MM.1S (cell line): ENCODE measurements at regions not wholly inside any gene's neighbourhood (a gene's known extent, or its start where the extent isn't known, plus 50 kb on each side); places are given as distances from the start of the nearest gene placed in this dataset.
A peak's percentile ranks its signal among the peaks of the same experiment; 100 is the strongest.
"Not testable (repeated sequence)": the region's sequence is repeated elsewhere in the genome, so short reads cannot be mapped to it uniquely, and the experiment has no call there.

Source experiments
- DNase-seq: peaks from one replicate; pipeline ENCODE4 v3.0.0-alpha.2; 2015
- H2AFZ ChIP-seq: fragments of 300-600 bp; sonication (generic); 2 replicates; pipeline ENCODE4 v1.6.0; 2016; ENCODE audit warnings: antibody characterized with exemption, low read length
- H3F3A ChIP-seq: fragments of 300-600 bp; sonication (generic); 2 replicates; pipeline ENCODE4 v1.6.1; 2016; ENCODE audit warnings: mild to moderate bottlenecking, antibody characterized with exemption, low read length, moderate library complexity, mixed read lengths; ENCODE audit not compliant: insufficient read depth
- H3K27ac ChIP-seq: fragments of 300-600 bp; sonication (generic); 2 replicates; pipeline ENCODE4 v1.5.1; 2016; ENCODE audit warnings: mild to moderate bottlenecking, low read length
- H3K27me3 ChIP-seq: fragments of 300-600 bp; sonication (generic); replicated peaks from 2 replicates; pipeline ENCODE4 v1.6.0; 2016; ENCODE audit warnings: low read length; ENCODE audit not compliant: insufficient read depth
- H3K36me3 ChIP-seq: fragments of 300-600 bp; sonication (generic); replicated peaks from 2 replicates; pipeline ENCODE4 v1.6.1; 2016; ENCODE audit warnings: mild to moderate bottlenecking, low read length, mixed read lengths; ENCODE audit not compliant: insufficient read depth
- H3K4me1 ChIP-seq: fragments of 300-600 bp; sonication (generic); 2 replicates; pipeline ENCODE4 v1.6.1; 2016; ENCODE audit warnings: low read length, mixed read lengths
- H3K4me2 ChIP-seq: fragments of 300-600 bp; sonication (generic); 2 replicates; pipeline ENCODE4 v1.6.0; 2016; ENCODE audit warnings: low read depth, low read length
- H3K4me3 ChIP-seq: fragments of 300-600 bp; sonication (generic); 2 replicates; pipeline ENCODE4 v1.5.1; 2016; ENCODE audit warnings: low read length, mixed read lengths
- H3K79me2 ChIP-seq: fragments of 300-600 bp; sonication (generic); 2 replicates; pipeline ENCODE4 v1.6.1; 2016; ENCODE audit warnings: mixed run types, low read length, mixed read lengths
- H3K9ac ChIP-seq: fragments of 300-600 bp; sonication (generic); 2 replicates; pipeline ENCODE4 v1.6.1; 2016; ENCODE audit warnings: low read length, mixed read lengths
- H3K9me2 ChIP-seq: fragments of 300-600 bp; sonication (generic); replicated peaks from 2 replicates; pipeline ENCODE4 v1.6.1; 2016; ENCODE audit warnings: mild to moderate bottlenecking, low read length, mixed read lengths; ENCODE audit not compliant: insufficient read depth
- H3K9me3 ChIP-seq: fragments of 300-600 bp; sonication (generic); replicated peaks from 2 replicates; pipeline ENCODE4 v1.6.1; 2016; ENCODE audit warnings: mild to moderate bottlenecking, low read length, mixed read lengths; ENCODE audit not compliant: insufficient read depth
- H4K20me1 ChIP-seq: fragments of 300-600 bp; sonication (generic); 2 replicates; pipeline ENCODE4 v1.6.1; 2016; ENCODE audit warnings: mild to moderate bottlenecking, low read length, moderate library complexity, mixed read lengths; ENCODE audit not compliant: insufficient read depth
- CTCF ChIP-seq: fragments of 300-600 bp; sonication (generic); IDR thresholded peaks from 2 replicates; pipeline ENCODE4 v1.5.1; 2016; ENCODE audit warnings: antibody characterized with exemption, low read length, mixed read lengths
- EZH2 ChIP-seq: fragments of 300-600 bp; sonication (generic); optimal IDR thresholded peaks from 2 replicates; pipeline ENCODE3; 2017; ENCODE audit warnings: low read depth, mild to moderate bottlenecking, antibody characterized with exemption, low read length, mixed read lengths
- EZH2phosphoT487 ChIP-seq: fragments of 300-600 bp; sonication (generic); IDR thresholded peaks from 2 replicates; pipeline ENCODE4 v1.6.1; 2018; ENCODE audit warnings: antibody characterized with exemption, low read length

- Histone ChIP-seq H3K9me3 (no peaks in the 10 kb centered on the region), H3K9me2 (no peaks in the 10 kb centered on the region), H3K4me1 (no peaks in the 10 kb centered on the region), H2AFZ (no peak overlapping the region), H3K4me3 (no peak overlapping the region), H3K4me2 (peak overlapping the region; percentile 98; the same call in 1 of the 2 replicates), H3K36me3 (no peaks in the 10 kb centered on the region), H3K9ac (no peak overlapping the region), H3K27ac (no peak overlapping the region), H3K27me3 (peaks cover 50% of the 10 kb centered on the region), H3F3A (no peaks in the 10 kb centered on the region), H3K79me2 (no peaks in the 10 kb centered on the region), H4K20me1 (no peaks in the 10 kb centered on the region)
- TF ChIP-seq CTCF (no peak), EZH2phosphoT487 (no peak), EZH2 (no peak)
- DNase-seq = no peak
Measured at GRCh38 chr19:29873801-29874575, 62.2 kb downstream of the CCNE1 start.

- no peaks in the 10 kb centered on the region for H4K20me1 ChIP-seq
Measured at GRCh38 chr19:29875931-29876330, 64.1 kb downstream of the CCNE1 start.

GRCh38 chr19:29876414-29876813 lies 64.6 kb downstream of the CCNE1 start:
- Histone ChIP-seq H4K20me1 (no peaks in the 10 kb centered on the region), H3K4me1 (no peaks in the 10 kb centered on the region), H3K4me3 (peak overlapping the region; percentile 46; the same call in 1 of the 2 replicates), H3K9me3 (no peaks in the 10 kb centered on the region), H3K27me3 (peaks cover 71% of the 10 kb centered on the region), H3K36me3 (no peaks in the 10 kb centered on the region), H3F3A (no peaks in the 10 kb centered on the region), H3K9me2 (no peaks in the 10 kb centered on the region), H3K9ac (no peak overlapping the region), H3K79me2 (no peaks in the 10 kb centered on the region), H3K27ac (no peak overlapping the region), H2AFZ (peak overlapping the region; percentile 51; the same call in 1 of the 2 replicates), H3K4me2 (peak overlapping the region; percentile 69)
- peak; percentile 7 for DNase-seq
- TF ChIP-seq CTCF (no peak), EZH2 (no peak), EZH2phosphoT487 (no peak)

More at GRCh38 chr19:29875931-29876330, 64.1 kb downstream of the CCNE1 start:
- TF ChIP-seq EZH2phosphoT487 = no peak
- no peak for TF ChIP-seq EZH2
- TF ChIP-seq CTCF = no peak
- H3K27ac ChIP-seq = no peak overlapping the region
- H3K9me2 ChIP-seq = no peaks in the 10 kb centered on the region
- no peak for DNase-seq
- no peaks in the 10 kb centered on the region for H3F3A ChIP-seq
- H3K4me1 ChIP-seq = no peaks in the 10 kb centered on the region
- H3K36me3 ChIP-seq = no peaks in the 10 kb centered on the region
- no peak overlapping the region for H3K9ac ChIP-seq
- no peaks in the 10 kb centered on the region for H3K79me2 ChIP-seq
- H3K4me2 ChIP-seq = peak overlapping the region; percentile 69; the same call in 1 of the 2 replicates
- peak overlapping the region; percentile 51; the same call in 1 of the 2 replicates for H2AFZ ChIP-seq
- H3K9me3 ChIP-seq = no peaks in the 10 kb centered on the region
- peaks cover 66% of the 10 kb centered on the region for H3K27me3 ChIP-seq
- H3K4me3 ChIP-seq = peak overlapping the region; percentile 46; the same call in 1 of the 2 replicates

GRCh38 chr19:29876908-29877307 lies 65.1 kb downstream of the CCNE1 start:
- not testable (repeated sequence) for H4K20me1 ChIP-seq, H3K9ac ChIP-seq, H3K9me3 ChIP-seq, H3K4me1 ChIP-seq, H3K9me2 ChIP-seq, H3K79me2 ChIP-seq, H3F3A ChIP-seq, H2AFZ ChIP-seq, H3K4me3 ChIP-seq, H3K27ac ChIP-seq, DNase-seq, H3K36me3 ChIP-seq
- peaks cover 72% of the 10 kb centered on the region for H3K27me3 ChIP-seq
- peak overlapping the region; percentile 69 for H3K4me2 ChIP-seq
